ENCODE measurements at regions not wholly inside any gene's neighbourhood (a gene's known extent, or its start where the extent isn't known, plus 50 kb on each side); places are given as distances from the start of the nearest gene placed in this dataset.
"Not testable (repeated sequence)": the region's sequence is repeated elsewhere in the genome, so short reads cannot be mapped to it uniquely, and the experiment has no call there.

DNA sequence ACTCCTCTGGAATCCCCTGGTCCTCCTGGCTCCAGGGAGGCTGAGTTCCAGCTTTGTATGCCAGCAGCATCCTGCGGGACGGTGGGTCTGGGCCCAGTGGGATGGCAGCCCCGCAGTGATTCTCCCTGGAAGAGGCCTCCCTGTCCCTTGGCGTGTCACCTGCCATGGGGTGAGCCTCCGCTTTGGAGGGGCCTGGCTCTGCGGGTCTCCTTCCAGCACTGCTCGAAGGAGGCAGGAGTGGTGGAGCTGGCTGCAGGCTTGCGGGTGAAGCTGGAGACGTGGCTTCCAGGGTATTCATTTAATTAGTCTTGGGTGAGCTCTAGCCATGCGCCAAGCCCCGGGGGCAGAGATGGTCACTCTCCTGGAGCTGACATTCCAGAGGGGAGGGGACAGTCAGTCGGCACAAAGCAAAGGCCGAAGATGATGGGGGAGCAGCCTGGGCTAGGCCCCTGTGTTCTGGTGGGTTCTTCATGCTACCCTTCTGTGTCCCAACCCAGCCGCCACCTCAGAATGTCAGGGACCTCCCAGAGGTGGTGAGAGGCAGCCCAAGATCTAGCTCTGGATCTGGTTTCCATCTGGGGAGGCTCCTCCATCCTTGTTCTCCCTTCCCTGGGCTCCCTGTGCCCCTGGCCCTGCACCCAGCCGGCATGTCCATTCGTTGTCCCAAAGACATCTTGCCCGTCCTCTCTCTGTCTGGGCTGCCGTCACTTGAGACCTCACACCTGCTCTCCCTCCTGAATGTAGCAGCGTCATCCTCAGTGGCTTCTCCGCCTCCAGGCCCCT is 1332.5 kb downstream of the BRD1 start:
- DNase-seq, result no peak

DNA sequence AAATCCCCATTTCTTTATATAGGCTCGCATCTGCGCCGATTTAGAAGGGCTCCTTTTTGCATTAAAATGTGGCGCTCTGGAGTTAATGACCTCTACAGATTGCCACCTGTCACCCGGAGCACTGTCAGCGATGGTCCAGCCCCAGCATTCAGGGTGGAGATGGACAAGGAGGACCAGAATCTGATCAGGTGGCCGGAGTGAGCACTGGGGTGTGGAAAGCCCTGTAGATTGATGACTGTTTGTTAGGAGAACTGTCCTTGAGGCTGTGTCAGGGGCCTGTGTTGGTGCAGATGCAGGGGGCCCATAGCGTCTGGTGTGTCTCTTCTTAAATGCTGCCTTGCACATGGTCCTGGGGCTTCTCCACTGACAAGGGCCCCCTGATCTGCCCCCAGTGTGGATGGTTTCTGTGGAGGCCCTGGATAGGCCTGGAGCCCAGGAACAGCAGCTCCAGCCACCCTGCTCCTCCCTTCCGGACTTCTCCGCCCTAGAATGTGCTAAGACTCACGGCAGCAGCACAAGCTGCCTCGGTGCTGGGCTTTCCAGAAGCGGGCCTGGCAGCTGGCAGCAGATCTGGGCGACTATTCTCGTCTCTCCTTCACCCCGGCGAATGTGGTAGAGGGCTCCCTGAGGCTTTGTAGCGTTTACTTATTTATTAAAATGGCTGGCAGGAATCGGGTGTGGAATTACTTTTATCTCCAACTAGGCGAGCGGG is 1333.3 kb downstream of the BRD1 start:
- no peak for DNase-seq

DNA sequence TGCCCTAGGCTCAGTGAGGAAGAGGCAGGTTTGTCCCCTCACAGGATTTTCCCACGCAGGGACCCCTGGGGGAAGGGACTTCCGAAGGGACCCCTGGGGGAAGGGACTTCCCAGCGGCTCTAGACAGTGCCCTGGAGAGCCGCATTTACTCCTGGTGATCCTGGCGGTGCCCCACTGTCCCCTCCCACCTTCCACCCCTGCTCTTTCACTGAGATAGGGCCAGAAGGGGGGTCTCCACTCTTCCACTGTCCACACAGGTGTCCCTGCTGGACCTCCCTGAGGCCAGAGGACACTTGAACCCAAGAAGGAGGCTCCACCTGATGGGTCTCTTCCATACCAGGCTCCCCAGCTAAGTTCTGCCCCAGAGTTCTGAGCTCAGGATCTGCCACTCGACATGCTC is 1333.9 kb downstream of the BRD1 start:
- no peak for DNase-seq

DNA sequence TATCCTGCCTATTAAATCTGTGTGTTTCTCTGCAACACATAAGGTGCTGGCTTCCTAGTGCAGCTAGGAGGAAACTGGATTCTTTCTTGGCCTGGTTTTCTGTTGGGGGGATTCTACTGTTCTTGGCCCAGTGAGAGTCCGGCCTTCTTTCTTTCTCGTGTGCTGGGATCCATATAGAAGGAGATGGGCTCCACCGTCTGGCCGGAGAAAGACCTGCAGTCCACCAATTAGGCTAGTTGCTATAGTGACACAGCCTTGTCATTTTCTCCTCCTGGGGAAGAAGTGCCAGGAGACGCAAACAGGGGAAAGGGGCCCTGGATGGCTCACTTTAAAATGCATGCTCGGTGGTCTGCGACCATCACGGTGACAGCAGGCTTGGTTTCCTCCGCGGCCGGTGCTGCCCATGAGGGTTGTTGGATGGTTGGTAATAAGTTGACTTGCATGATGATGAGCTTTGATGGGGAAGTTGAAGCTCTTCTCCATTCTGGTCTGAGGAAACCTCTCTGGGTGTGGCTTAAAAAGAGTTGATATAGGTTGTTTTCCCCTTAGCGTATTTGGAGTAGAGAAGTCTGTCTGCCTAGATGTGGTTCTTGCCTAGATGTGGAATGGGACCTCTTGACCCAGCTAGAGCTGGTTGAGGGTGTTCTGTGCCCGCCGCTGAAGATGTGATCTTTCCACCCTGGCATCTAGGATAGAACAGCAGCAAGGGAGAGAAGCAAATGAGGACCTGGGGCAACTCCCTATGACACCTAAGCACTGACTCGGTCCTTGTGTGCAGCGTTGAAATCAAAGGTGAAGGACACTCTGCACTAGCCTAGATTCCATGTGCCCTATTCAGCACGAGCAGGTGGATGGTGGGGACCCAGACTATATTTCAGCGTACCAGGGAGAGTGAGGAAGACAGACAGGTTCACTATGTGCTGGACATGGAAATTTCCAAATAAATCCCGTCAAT is 1335.0 kb downstream of the BRD1 start:
- DNase-seq, result peak; percentile 72

DNA sequence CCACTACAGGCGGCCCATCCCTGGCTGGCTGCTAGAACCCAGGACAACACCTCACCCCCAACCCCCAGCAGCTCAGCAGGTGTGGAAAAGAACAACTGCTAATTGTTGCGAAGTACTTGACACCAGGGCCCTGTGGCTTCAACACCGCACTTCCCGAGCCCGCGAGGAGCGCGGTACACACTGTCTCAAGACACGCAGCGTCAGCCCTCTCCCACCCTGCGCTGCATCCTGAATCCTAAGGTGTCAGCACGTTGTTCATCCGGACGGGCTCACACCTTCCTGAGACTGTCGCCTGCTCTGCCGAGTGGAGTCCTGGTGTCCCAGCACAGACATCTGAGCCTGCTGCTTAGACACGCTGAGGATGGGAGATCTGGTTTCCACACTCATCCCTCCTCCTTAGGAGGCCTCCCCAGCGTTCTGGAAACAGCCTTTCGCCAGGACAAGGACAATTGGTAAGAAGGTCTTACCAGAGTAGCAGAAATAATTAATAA is 1336.2 kb downstream of the BRD1 start:
- DNase-seq, result no peak

DNA sequence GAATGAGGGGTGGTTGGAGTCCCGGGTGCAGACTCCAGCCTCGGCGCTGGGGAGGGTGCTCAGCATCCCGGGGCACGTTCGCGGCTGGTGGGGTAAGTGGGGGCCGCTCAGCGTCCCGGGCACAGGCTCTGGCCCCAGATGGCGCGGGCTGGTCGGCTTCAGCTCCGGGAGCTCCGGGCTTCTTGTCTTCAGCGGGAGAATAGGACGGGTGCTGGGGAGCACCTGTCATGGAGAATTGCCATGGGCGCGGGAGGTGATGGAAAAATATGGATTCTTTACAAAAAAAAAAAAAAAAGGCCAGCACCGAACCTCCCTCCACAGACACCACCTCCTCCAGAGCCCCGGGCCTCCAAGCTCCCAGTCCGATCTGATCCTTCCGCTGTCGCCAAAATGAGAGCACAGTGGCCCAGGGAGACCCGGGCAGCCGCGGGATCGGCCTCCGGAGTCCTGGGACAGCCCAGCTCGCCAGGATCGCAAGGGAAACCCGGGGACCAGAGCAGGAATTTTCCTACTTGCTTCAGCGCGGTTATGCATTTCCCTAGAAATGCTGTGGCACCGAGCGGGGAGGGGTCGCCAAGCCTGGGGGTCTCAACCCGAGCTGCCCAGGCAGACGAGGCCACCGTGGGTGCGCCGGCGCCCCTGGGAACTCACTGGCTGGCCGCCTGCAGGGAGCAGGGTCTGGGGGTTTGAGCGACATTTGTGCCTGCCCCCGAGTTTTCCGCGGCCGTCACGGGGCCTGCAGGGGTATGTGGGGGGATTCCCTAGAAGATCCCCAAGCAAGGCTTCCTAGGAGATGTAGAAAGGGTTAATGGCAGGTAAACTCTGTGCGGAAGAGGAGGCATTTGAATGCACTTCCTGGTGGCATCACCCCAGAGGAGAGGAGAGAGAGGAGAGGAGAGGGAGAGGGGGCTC is 1336.9 kb downstream of the BRD1 start:
- DNase-seq, result no peak

DNA sequence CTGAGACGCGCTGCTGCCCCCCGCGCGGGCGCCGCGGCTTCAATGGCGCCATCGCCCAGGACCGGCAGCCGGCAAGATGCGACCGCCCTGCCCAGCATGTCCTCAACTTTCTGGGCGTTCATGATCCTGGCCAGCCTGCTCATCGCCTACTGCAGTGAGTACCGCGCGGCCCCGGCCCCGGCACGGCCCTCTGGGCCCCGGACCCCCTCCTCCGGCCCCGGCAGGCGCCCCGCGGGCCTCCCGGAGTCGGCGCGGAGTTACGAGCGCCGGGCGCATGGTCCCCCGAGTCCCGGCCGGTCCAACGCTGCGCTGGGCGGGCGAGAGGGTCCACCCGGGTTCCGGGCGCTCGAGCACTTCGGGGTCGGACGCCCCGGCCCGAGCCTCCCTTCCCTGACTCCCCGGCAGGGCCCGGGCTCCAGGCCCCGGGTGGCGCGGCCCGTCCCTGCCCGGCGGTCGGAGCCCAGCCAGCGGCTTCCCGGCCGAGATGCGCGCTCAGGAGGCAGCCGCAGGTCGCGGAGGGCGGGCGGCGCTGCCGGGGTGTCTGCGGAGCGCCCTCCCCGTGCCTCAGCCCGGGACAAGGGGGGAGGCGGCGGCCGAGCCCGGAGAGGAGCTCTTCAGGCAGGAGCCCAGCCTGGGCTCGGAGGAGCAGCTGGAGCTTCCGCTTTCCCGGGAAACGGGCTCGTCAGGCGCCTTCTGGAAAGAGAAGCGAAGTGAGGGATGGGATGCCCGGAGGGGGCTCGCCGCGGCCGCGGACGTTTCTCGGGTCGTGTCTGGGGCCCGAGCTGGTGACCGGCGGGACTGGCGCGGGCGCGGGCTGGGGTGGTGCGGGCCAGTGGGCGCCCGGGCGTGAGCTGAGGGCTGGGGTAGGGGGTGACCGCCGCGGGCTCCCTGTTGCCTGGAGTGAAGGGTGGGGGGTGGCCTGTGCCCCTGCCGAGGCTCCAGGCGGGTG is 1337.8 kb downstream of the BRD1 start:
- DNase-seq, result peak; percentile 3

DNA sequence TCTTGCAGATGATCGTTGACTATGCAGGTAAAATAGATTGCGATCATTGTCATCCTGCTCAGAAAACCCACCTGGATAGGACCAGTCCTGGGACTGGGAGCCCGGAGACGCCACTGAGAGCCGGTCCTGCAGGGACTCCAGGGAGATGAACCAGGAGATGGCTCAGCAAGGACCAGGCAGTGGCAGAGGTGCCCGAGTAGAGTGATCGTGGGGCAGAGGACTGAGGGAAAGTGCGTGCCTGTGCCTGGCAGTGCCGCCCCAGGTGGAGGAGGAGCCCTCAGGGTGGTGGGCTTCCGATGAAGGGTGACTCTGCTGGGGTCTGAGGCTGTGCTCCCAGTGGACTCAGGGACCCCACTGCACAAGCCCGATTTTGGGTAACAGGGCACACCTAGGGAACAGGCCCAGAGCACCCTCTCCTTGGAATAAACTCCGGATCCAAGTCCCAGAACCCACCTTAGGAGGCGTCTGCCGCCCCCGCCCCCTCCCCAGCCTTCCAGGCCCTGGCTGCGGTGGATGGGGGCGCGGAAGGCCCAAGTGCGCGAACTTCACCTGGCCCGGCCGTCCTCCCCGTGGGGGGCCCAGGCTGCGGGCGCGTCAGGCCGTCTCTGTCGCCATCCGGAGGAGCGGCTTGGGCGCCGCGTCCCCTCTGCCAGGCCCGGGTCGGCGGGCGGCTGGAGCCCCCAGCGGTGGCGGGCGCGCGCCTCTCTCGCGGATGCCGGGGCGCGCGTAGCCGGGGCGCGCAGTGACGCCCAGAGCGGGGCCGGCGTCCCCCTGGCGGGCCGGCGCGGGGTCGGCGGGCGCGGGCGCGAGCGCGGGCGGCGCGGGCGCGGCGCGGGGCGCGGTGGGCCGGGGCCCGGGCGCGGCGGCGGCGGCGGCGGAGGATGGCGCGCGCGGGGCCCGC is 1338.8 kb downstream of the BRD1 start:
- peak; percentile 19 for DNase-seq

DNA sequence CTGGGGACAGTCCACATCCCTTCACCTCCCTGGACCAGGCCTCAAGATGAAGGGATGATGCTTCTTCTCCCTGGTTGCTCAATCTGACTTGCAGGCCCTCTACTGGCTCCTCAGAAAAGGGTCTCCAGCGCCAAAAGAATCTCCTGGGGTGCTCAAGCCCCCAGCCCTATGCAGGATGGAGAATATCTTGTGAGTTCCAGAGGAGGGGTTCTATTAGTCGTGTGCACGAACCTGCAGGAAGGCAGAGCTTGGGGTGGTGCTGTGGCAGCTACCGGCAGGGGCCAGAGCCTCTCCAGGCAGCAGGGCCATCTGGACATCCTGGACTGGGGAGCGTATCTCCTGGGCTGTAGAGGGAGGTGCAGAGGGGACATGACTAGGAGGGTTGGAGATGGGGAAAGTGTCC is 1339.5 kb downstream of the BRD1 start:
- DNase-seq, result no peak

DNA sequence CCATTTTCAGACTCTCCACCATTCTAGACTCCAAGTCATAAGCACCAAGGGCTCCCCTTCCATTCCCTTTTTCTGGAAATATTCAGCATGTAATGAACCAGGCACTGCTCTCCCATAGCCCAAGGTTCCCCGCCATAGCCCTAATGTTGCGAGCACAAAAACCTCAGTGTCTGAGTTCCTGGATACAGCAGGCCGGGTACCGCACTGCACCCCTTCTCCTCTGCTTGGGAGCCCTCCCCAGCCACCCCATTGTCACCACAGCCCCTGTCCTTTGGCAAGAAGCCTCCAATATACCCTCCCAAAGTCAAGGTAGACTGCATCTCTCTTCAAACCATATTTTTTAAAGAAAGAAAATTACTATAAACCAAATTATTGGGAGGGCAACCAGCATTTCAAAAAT is 1341.1 kb downstream of the BRD1 start:
- no peak for DNase-seq

DNA sequence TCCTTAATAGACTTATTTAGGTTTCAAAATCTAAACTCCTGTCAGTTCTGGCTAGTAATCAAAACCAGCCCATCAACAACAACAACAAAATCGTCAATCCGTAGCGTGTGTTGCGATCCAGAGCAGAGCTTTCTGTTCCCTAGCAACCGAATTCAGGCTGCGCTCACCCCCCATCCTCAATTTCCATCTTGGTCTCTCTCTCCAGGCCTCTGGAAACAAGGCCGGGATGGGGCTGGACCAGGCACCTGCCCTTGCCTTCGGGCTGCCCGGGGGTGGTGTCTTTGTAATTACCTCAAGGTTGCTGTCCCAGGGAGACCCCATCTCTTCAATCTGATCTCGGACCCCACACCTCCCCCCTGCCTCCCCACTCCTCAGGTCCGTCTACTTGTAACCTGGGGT is 1341.5 kb downstream of the BRD1 start:
- DNase-seq, result no peak

DNA sequence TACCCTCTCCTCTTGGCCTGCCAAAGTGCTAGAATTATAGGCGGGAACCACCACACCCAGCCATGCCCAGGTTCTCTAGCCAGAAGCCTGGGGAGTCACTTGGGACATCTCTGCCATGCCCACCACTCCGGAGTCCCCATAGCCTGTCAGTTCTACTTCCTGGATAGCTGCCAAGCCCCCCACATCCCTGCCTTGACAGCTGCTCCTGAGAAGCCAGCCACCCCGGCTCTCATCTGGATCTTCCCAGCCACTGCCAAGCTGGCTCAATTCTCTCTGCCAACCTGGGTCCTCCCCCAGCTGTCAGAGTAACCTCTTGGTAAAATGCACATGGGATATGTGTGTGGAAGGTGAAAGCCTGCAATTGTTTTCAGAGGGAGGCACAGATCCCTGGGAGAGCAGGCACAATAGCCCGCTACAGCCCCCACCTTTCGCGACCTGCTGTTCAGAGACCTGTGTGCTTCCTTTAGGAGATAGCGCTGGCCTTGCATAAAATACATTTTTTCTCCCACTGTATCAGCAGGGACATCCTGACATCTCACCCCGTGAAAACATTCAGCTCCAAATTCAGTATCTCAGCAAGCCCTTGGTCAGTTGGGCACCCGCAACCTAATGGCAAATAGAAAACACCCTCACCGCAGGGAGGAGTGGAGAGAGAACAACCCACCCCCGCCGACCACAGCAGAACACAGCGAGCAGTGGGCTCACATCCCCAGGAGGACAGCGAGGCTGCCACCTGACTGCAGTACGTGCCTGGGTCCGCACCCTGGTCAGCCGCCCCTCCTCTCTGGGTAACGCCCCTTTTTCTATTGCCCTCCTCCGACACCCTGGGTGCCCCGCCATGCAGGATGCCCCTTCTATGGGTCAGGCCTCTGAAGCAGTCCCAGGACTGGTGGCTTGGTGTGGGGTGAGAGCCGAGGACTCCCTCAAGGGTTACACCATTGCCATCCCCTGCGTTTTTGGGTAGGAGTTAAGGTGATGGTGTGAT is 1342.2 kb downstream of the BRD1 start:
- no peak for DNase-seq

DNA sequence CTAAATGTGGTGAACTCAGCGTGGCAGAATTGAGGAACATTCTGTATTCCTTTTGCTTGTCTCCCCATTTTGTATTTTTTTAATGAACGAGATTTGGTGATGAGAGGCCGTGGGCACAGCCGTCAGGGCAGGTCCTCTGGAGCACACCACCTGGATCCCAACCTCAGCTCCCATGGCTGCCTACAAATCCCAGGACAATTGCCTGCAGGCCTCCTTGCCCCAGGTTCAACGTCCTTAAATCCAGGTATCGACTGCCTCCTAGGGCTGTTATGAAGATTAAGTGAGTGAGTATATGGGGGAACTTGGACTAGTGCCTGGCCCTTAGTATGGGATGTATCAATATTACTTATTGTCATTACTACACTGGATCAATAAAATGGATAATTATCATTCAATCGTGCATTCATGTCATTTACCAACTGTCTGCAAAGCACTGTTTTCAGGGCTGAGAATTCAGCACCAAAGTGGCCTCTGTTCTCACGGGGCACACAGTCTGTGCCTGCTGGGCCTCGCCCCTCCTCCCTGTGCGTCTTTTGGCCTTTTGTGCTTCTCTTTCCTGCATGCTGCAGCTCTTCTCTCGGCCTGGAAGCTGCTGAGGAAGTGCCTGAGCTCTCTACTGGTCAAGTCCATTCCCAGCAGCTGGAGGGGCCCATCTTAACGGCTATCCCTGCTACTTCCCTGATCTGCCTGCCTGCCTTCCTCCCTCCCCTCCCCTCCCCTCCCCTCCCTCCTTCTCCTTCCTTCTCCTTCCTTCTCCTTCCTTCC is 1343.7 kb downstream of the BRD1 start:
- DNase-seq, result no peak

DNA sequence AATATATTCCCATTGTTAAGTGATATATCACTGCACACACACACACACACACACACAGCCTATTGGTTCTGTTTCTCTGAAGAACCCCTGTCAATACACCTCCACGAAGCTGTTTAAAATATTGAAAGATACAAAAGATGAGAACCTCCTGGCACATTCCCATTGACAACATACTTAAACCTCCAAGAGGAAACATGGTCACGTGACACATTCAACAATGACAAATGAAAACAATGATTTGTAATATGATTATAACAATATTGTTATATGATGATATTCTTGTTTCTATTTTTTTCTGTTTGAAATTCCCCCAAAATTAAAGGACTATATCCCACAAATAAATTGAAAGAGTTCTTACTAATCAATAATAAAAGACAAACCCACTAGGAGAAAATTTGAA is 1344.9 kb downstream of the BRD1 start:
- no peak for DNase-seq

DNA sequence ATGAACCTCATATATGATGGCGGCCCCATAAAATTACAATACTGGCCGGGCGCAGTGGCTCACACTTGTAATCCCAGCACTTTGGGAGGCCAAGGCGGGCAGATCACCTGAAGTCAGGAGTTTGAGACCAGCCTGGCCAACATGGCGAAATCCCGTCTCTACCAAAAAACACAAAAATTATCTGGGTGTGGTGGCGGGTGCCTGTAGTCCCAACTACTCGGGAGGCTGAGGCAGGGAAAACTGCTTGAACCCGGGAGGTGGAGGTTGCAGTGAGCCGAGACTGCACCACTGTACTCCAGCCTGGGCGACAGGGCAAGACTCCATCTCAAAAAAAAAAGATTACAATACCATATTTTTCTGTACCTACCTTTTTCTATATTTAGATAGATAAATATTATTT is 1345.5 kb downstream of the BRD1 start:
- not testable (repeated sequence) for DNase-seq

DNA sequence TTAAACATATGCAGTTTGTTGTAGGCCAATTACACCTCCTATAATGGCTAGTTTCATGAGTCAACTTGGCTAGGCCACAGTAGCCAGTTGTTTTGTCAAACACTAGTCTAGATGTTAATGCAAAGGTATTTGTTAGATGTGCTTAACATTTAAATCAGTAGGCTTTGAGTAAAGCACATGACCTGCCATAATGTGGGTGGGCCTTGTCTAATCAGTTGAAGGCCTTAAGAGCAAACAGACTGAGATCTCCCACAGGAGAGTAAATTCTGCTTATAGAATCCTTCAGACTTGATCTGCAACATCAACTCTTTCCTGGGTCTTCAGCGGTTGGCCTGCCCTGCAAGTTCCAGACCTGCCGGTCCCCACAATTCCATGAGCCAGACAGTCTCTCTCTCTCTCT is 1345.9 kb downstream of the BRD1 start:
- DNase-seq, result no peak

DNA sequence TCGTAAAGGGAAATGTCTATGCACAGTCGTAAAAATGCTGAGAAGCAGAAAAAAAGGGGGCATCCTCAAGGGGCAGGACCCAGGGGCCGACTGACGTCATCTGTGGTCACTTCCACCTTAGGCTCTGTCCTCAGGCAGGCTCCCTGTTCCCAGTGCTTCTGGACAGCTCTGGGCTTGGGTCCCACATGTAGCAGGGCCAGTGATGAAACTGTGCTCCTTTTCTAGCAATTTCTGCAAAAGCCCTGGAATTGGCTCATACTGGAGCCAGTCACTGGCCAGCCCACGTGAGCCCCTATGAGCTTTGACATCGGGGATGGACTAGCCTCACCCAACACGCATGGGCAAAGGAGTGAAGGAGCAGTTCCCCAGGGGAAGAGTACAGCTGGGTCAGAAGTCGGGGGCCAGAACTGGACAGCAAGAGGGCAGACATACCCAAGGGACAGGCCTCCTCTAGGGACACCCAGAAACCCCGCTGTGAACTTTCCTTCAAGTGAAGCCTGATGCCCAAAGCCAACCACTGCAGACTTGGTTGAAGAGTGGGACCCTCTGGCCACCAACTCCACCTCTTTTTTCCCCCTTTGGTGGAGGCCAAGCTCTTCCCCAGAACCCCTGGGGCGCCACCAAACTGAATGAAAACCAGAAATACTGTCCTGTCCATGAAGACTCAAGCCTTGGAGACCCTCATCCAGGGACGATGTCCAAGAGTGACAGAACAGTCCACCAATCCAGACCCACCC is 1349.0 kb downstream of the BRD1 start:
- no peak for DNase-seq

All from NCI-H1105 (cell line).